HG03039 (cell line): ENCODE measurements at regions not wholly inside any gene's neighbourhood (a gene's known extent, or its start where the extent isn't known, plus 50 kb on each side); places are given as distances from the start of the nearest gene placed in this dataset.
"Not testable (repeated sequence)": the region's sequence is repeated elsewhere in the genome, so short reads cannot be mapped to it uniquely, and the experiment has no call there.

Source experiments
- ATAC-seq: cut with Tn5 transposase; IDR thresholded peaks from one replicate; pipeline ENCODE4 v1.9.1; 2021; ENCODE audit warnings: mild to moderate bottlenecking, moderate library complexity; ENCODE audit not compliant: unreplicated experiment

- no peak for ATAC-seq
Observed at GRCh38 chr7:118771672-118772071, 547.2 kb downstream of the ANKRD7 start.

GRCh38 chr7:118777308-118777707 is 552.8 kb downstream of the ANKRD7 start:
- ATAC-seq = no peak

GRCh38 chr7:118792682-118793081 is 568.2 kb downstream of the ANKRD7 start:
- no peak for ATAC-seq

GRCh38 chr7:118793582-118793981 is 569.1 kb downstream of the ANKRD7 start:
- no peak for ATAC-seq

- no peak for ATAC-seq
Observed at GRCh38 chr7:118794419-118794818, 569.9 kb downstream of the ANKRD7 start.

- ATAC-seq = no peak
Observed at GRCh38 chr7:118801366-118801765, 576.9 kb downstream of the ANKRD7 start.

- ATAC-seq = no peak
Observed at GRCh38 chr7:118802726-118803125, 578.2 kb downstream of the ANKRD7 start.

- ATAC-seq = no peak
Observed at GRCh38 chr7:118826246-118826645, 601.7 kb downstream of the ANKRD7 start.

GRCh38 chr7:118836933-118837332 is 612.4 kb downstream of the ANKRD7 start:
- ATAC-seq = peak; percentile 99

- ATAC-seq = no peak
Observed at GRCh38 chr7:118839515-118839914, 615.0 kb downstream of the ANKRD7 start.

GRCh38 chr7:118843456-118843855 is 619.0 kb downstream of the ANKRD7 start:
- ATAC-seq = no peak

- ATAC-seq = no peak
Observed at GRCh38 chr7:118844748-118845147, 620.2 kb downstream of the ANKRD7 start.

- ATAC-seq = no peak
Observed at GRCh38 chr7:118845791-118846190, 621.3 kb downstream of the ANKRD7 start.

GRCh38 chr7:118846977-118847376 is 622.5 kb downstream of the ANKRD7 start:
- ATAC-seq = no peak

- no peak for ATAC-seq
Observed at GRCh38 chr7:118855290-118855689, 630.8 kb downstream of the ANKRD7 start.

GRCh38 chr7:118858651-118859149 is 634.2 kb downstream of the ANKRD7 start:
- ATAC-seq = no peak

- no peak for ATAC-seq
Observed at GRCh38 chr7:118861581-118861980, 637.1 kb downstream of the ANKRD7 start.

- no peak for ATAC-seq
Observed at GRCh38 chr7:118862740-118863139, 638.2 kb downstream of the ANKRD7 start.

- ATAC-seq = no peak
Observed at GRCh38 chr7:118863966-118864365, 639.5 kb downstream of the ANKRD7 start.

- no peak for ATAC-seq
Observed at GRCh38 chr7:118867860-118868259, 643.4 kb downstream of the ANKRD7 start.

- ATAC-seq = not testable (repeated sequence)
Observed at GRCh38 chr7:118869141-118869540, 644.6 kb downstream of the ANKRD7 start.

- no peak for ATAC-seq
Observed at GRCh38 chr7:118870187-118870586, 645.7 kb downstream of the ANKRD7 start.

GRCh38 chr7:118872568-118872967 is 648.1 kb downstream of the ANKRD7 start:
- no peak for ATAC-seq
